ENCODE measurements at regions not wholly inside any gene's neighbourhood (a gene's known extent, or its start where the extent isn't known, plus 50 kb on each side); places are given as distances from the start of the nearest gene placed in this dataset.

- Histone ChIP-seq H3K9me3 (no peaks in the 10 kb centered on the region), H3K4me1 (no peaks in the 10 kb centered on the region)
- TF ChIP-seq POLR2A (IDR thresholded peaks at IDR 0.05) (no peak), CTCF (IDR thresholded peaks at IDR 0.05) (no peak)
Observed at GRCh38 chr13:53336441-53337160, 308.0 kb downstream of the OLFM4 start.

GRCh38 chr13:53338760-53339159 is 310.1 kb downstream of the OLFM4 start:
- intact Hi-C loops (cut with DNase I; ENCODE audit: low total_unique reads), result no loop called here
- no peak for DNase-seq
- no peak overlapping the region for H3K27ac ChIP-seq
- H3K9me3 ChIP-seq, result no peaks in the 10 kb centered on the region
- no peaks in the 10 kb centered on the region for H3K27me3 ChIP-seq
- no peaks in the 10 kb centered on the region for H3K4me1 ChIP-seq
- TF ChIP-seq CTCF (IDR thresholded peaks at IDR 0.05), result no peak
- TF ChIP-seq POLR2A (IDR thresholded peaks at IDR 0.05), result no peak
- no peak overlapping the region for H3K4me3 ChIP-seq
- no peaks in the 10 kb centered on the region for H3K36me3 ChIP-seq

More at GRCh38 chr13:53336441-53337160, 308.0 kb downstream of the OLFM4 start:
- no peak for DNase-seq
- no peaks in the 10 kb centered on the region for H3K36me3 ChIP-seq
- H3K27me3 ChIP-seq, result no peaks in the 10 kb centered on the region
- intact Hi-C loops (cut with DNase I; ENCODE audit: low total_unique reads), result no loop called here
- no peak overlapping the region for H3K27ac ChIP-seq
- no peak overlapping the region for H3K4me3 ChIP-seq

GRCh38 chr13:53340505-53341143 is 312.0 kb downstream of the OLFM4 start:
- Histone ChIP-seq H3K4me3 (no peak overlapping the region), H3K36me3 (no peaks in the 10 kb centered on the region), H3K9me3 (no peaks in the 10 kb centered on the region), H3K27ac (no peak overlapping the region), H3K27me3 (no peaks in the 10 kb centered on the region), H3K4me1 (no peaks in the 10 kb centered on the region)
- TF ChIP-seq CTCF (IDR thresholded peaks at IDR 0.05) (no peak), POLR2A (IDR thresholded peaks at IDR 0.05) (no peak)
- intact Hi-C loops (cut with DNase I; ENCODE audit: low total_unique reads), result no loop called here
- DNase-seq, result no peak

GRCh38 chr13:53341144-53341510 is 312.5 kb downstream of the OLFM4 start:
- no peak for DNase-seq
- Histone ChIP-seq H3K9me3 (no peaks in the 10 kb centered on the region), H3K27ac (no peak overlapping the region), H3K4me3 (no peak overlapping the region), H3K27me3 (no peaks in the 10 kb centered on the region), H3K36me3 (no peaks in the 10 kb centered on the region), H3K4me1 (no peaks in the 10 kb centered on the region)
- intact Hi-C loops (cut with DNase I; ENCODE audit: low total_unique reads), result no loop called here
- no peak for TF ChIP-seq CTCF (IDR thresholded peaks at IDR 0.05)
- no peak for TF ChIP-seq POLR2A (IDR thresholded peaks at IDR 0.05)

GRCh38 chr13:53342623-53343360 is 314.2 kb downstream of the OLFM4 start:
- Histone ChIP-seq H3K27me3 (no peaks in the 10 kb centered on the region), H3K27ac (no peak overlapping the region), H3K9me3 (no peaks in the 10 kb centered on the region), H3K4me1 (no peaks in the 10 kb centered on the region), H3K4me3 (no peak overlapping the region), H3K36me3 (no peaks in the 10 kb centered on the region)
- DNase-seq, result no peak
- intact Hi-C loops (cut with DNase I; ENCODE audit: low total_unique reads), result no loop called here
- no peak for TF ChIP-seq POLR2A (IDR thresholded peaks at IDR 0.05)
- no peak for TF ChIP-seq CTCF (IDR thresholded peaks at IDR 0.05)

All from uterus (tissue), 3 donors.